Left lobe of liver (tissue), 2 donors: ENCODE measurements at regions not wholly inside any gene's neighbourhood (a gene's known extent, or its start where the extent isn't known, plus 50 kb on each side); places are given as distances from the start of the nearest gene placed in this dataset.
"Not testable (repeated sequence)": the region's sequence is repeated elsewhere in the genome, so short reads cannot be mapped to it uniquely, and the experiment has no call there.

Experiments
- ATAC-seq: fragments of 200-7000 bp; cut with Tn5 transposase; one replicate; pipeline ENCODE4 v1.9.1; 2020; ENCODE audit warnings: mild to moderate bottlenecking, moderate library complexity
- DNase-seq: peaks from one replicate; pipeline ENCODE4 v3.0.0-alpha.2; 2020; ENCODE audit warnings: low spot score
- donor health status: DM: no; HTN: no; CAD: no; lungs with moderate emphysema.
- donor health status: DM: no; HTN: yes; CAD: no.

DNA sequence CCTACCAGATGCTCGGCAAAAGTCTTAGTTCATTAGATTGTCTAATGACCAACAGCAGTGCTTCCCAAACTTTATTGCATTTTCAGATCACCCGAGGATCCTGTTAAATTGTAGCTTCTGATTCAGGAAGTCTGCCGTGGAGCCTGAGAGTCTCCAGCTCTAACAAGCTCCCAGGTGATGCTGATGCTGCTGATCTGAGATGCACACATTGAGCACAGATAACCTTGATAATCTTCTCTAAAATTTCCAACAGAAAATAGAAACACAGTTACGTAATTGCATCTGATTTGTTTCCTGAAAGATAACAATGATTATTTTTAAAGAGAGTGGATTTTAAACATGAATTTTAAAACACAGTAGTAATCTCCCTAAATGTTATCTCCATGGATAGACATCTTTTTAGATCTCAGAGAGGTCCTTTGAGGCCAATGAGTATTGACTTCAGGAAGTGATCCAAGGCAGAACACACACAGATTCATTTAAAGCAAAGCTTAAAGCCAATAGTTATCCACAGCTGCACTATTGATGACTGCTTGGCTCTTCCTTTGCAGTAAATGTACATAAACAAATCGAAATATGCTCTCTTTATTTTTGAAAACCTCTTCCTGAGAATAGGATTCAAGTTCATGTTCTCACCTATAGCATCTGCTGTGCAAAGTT, 122.8 kb upstream of the TNPO1 start:
- no peak for DNase-seq
- ATAC-seq: no peak

- ATAC-seq (no peak), DNase-seq (no peak)
These were observed 123.6 kb upstream of the TNPO1 start for GRCh38 chr5:72692651-72693442.

DNA sequence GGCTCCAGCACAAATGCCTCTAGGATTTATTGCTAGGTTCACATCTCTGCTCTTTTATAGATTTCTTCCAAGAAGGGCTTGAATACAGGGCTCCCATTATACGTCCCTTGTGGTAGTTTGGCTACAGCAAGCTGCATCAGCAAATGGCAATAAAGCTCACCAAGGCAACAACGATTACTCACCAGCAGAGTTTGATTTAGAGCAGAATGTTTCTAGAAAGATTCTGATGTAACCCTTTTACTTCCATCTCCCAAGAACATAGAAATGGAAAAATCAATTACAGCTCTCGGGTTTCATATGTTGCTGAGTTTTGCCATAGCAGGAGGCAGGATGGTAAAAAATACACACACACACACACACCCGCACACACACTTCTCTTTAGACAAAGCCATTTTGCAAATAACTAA, 124.2 kb upstream of the TNPO1 start:
- no peak for ATAC-seq
- DNase-seq: no peak

GRCh38 chr5:72691751-72692150, 124.7 kb upstream of the TNPO1 start:
- DNase-seq (no peak), ATAC-seq (no peak)

GRCh38 chr5:72688916-72689315, 127.5 kb upstream of the TNPO1 start:
- no peak for DNase-seq
- no peak for ATAC-seq

- ATAC-seq: no peak
- DNase-seq: no peak
These were observed 129.2 kb upstream of the TNPO1 start for GRCh38 chr5:72687288-72687687.

DNA sequence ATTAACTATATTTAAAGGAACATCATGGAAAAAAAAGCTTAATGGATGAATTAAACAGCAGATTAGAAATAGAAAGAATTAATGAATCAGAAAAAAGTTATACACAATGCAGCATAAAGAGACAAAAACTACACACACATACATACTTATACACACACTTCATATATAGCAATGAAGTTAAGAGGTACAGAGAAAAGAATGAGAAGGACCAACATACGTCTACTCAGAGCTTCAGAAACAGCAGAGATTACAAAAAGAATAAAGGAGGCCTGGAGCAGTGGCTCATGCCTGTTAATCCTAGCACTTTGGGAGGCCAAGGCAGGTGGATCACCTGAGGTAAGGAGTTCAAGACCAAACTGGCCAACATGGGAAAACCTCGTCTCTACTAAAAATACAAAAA, 133.9 kb upstream of the TNPO1 start:
- DNase-seq: no peak
- no peak for ATAC-seq

DNA sequence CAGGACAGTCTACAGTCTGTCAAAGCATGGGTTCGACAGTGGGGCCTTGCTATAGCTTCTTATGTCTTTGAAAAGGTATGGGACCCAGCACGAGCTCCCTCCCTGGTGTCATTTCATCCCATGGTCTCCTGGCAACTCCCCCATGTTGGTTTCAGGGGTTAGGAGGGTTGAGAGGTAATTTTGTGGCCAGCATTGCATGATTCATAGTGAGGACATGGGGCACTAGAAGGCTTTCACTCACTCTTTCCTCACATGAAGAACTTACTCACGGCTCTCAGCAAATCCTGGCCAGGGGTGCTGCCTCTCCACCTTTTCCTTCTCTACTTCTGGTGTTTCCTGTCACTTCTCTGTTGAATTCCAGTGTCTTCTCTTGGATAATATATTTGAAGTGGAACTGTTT, 134.7 kb upstream of the TNPO1 start:
- no peak for DNase-seq
- ATAC-seq: no peak

GRCh38 chr5:72677447-72677846, 139.0 kb upstream of the TNPO1 start:
- DNase-seq (no peak), ATAC-seq (no peak)

GRCh38 chr5:72676831-72677230, 139.6 kb upstream of the TNPO1 start:
- not testable (repeated sequence) for DNase-seq, ATAC-seq

GRCh38 chr5:72673623-72674022, 142.8 kb upstream of the TNPO1 start:
- ATAC-seq (no peak), DNase-seq (no peak)

DNA sequence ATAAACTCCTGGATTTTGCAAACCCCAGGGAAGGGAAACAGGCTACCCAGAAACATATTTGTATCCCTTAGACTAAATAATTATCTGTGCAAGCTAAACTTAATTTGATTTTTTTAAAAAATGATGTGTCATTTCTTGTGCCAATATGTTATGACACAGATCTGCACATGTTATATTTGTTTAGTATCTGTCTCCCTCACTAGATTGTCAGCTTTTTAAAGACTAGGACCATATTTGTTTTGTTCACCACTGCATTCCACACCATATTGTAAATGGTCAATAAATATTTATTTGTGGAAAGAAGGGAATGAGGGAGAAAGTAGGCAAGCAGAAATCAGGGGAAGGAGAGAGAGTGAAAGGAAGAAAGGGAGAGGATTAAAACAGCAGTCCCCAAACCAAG, 143.3 kb upstream of the TNPO1 start:
- DNase-seq: no peak
- ATAC-seq: no peak

- ATAC-seq (no peak), DNase-seq (no peak)
These were observed 148.8 kb upstream of the TNPO1 start for GRCh38 chr5:72667708-72668107.

GRCh38 chr5:72662936-72663335, 153.5 kb upstream of the TNPO1 start:
- no peak for ATAC-seq
- DNase-seq: no peak

DNA sequence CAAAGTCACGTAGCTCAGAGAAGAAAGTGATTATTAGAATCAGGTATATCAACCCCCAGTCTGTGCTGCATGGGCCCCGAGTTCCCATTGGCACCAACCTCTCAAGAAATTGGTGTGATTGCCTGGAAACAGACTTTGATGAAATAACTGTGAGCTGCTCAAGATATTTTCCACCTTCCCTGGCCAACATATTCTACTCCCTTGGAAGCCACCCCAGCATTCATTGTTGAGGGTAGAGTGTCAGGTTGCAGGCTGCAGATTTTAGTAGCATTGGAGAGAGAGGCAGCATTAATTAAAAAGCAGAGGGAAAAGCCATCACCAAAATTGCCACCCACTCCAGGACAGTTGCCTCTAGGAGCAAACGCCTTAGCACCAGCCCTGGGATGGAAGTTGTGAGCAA, 154.2 kb upstream of the TNPO1 start:
- no peak for ATAC-seq
- no peak for DNase-seq

DNA sequence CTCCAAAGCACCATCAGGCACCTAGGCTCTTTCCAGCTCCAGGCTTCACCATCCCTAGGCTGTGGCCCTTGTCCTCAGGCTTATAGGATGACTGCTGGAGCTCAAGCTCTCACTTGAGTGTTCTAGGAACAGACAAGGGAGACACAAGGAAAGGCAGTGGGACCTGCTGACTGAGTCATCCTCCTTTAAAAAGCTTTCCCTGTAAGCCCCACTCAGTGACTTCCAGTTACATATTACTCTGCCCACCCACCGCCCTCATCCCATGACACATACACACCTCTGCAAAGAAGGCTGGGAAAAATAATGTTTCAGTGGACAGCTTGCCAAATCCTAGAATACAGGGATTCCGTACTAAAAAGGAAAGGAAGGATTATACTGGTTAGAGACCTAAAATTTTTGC, 154.2 kb upstream of the ZNF366 start:
- DNase-seq: no peak
- ATAC-seq: no peak

DNA sequence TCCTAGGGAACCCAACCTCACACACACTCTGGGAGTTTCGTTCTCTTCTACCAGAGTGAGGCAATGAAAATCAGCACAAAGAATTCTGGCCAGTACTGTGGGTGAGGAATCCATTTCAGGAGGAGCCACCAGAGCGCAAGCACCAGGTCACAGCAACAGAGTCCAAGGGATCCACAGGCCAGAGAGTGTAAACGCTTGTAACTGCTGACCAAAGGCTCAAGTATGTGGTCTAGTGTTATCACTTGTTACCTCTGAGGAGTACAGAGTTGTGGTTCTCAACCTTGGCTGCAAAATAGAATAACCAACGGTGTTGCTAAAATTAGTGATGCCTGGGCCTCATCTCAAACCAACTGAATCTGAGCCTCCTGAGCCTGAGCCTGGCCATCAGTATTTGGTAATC, 152.5 kb upstream of the ZNF366 start:
- no peak for ATAC-seq
- DNase-seq: no peak

DNA sequence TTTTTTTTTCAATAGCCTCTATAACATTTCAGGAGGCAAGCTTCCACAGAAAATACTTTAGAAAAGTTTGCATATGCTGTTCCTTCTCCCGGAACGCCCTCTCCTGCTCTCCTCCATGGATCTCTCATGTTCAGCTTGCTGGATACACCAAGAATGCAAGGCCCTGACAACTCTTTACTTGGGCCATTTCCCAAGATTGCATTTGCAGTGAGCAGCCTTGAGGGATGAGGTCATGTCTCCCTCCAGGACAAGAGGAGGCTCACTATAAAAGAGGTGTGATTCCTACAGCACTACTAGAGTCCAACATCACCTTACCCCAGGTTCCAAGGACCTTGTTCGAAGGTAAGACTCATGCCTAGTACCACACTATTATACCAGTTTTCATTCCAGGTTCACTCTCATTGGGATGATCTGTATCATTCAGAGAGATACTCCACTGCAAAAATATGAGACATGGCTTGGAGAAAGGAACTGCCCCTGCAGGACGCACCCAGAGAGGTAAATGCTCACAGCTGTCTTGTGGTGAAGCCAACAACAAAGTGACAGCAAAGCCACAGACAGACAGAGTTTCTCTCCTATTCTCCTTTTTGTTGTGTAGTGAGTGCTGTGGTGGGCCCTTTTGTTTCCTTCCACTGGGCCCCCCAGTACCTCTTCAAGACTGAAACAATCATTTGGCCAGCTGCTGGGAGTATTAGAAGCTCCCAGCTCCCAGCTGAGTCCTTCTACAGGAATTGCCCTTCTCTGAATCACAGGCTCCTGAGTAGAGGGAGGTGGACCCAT, 151.7 kb upstream of the ZNF366 start:
- ATAC-seq (no peak), DNase-seq (no peak)

DNA sequence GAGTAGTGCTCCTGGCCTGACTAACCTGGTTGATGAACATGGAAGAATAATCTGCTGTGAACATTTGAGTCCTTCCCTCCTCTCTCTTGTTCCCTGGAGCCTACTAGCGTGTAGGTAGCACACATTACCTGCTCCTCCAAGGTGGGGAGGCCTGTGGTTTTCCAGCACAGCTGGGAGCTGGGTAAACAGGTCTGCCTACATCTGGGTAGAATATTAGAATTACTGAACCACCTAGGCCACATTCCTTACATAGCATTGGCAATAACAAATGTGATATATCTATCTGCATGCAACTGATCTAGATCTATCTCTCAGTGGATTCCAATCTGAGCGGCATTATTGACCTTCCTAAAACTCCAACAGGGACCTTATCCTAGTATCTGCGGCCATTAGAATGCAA, 151.0 kb upstream of the ZNF366 start:
- DNase-seq (no peak), ATAC-seq (no peak)

GRCh38 chr5:72656756-72657513, 149.7 kb upstream of the ZNF366 start:
- no peak for ATAC-seq
- no peak for DNase-seq

GRCh38 chr5:72656331-72656730, 149.1 kb upstream of the ZNF366 start:
- no peak for DNase-seq
- ATAC-seq: no peak
